PC-3 (cell line): ENCODE measurements at regions not wholly inside any gene's neighbourhood (a gene's known extent, or its start where the extent isn't known, plus 50 kb on each side); places are given as distances from the start of the nearest gene placed in this dataset.

Experiments used
- EZH2 ChIP-seq: fragments of 300-600 bp; sonication (generic); IDR thresholded peaks from one replicate; pipeline ENCODE4 v1.6.1; 2017; ENCODE audit warnings: antibody characterized with exemption, mild to moderate bottlenecking, low read length; ENCODE audit not compliant: unreplicated experiment
- EZH2phosphoT487 ChIP-seq: fragments of 300-600 bp; sonication (generic); IDR thresholded peaks from 2 replicates; pipeline ENCODE4 v1.6.1; 2018; ENCODE audit warnings: mild to moderate bottlenecking, antibody characterized with exemption, low read length, borderline replicate concordance
- TF ChIP-seq, protein P1 (sequence below): fragments of 300-600 bp; sonication (generic); conservative IDR thresholded peaks from 2 replicates; pipeline ENCODE4 v1.5.1; 2017; ENCODE audit warnings: antibody characterized with exemption, low read depth, mild to moderate bottlenecking, low read length

DNA sequence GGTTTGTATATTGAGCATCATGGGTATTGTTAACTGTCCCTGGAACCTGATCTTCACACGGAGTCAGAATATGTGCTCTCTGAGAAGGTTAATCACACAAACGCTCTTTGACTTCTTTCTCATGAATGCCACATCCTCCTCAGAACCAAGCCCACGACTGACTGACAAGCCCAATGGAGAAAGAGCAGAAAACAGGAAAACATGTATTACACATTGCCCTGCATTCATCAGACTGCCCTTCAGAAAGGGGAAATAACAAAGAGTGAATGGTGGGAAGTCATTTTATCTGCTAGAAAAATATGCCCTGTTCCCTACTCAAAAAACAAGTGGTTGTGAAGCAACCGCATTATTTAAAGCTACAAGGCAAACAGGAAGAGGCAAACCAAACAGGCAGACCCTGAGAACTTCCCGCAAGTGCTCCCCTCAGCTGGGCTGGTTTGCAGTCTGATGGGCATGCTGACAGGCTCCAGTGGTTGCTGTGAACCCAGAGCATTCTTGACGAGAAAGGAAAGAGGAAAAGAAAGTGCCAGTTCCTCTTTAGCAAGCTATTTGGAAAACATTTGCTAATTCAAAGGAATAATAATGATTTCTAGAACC, 172.9 kb upstream of the SETBP1 start:
- TF ChIP-seq EZH2 (no peak), EZH2phosphoT487 (no peak)
- TF ChIP-seq, protein P1, sequence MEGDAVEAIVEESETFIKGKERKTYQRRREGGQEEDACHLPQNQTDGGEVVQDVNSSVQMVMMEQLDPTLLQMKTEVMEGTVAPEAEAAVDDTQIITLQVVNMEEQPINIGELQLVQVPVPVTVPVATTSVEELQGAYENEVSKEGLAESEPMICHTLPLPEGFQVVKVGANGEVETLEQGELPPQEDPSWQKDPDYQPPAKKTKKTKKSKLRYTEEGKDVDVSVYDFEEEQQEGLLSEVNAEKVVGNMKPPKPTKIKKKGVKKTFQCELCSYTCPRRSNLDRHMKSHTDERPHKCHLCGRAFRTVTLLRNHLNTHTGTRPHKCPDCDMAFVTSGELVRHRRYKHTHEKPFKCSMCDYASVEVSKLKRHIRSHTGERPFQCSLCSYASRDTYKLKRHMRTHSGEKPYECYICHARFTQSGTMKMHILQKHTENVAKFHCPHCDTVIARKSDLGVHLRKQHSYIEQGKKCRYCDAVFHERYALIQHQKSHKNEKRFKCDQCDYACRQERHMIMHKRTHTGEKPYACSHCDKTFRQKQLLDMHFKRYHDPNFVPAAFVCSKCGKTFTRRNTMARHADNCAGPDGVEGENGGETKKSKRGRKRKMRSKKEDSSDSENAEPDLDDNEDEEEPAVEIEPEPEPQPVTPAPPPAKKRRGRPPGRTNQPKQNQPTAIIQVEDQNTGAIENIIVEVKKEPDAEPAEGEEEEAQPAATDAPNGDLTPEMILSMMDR = no peak
